Adipocyte (in vitro differentiated cells): ENCODE measurements at regions not wholly inside any gene's neighbourhood (a gene's known extent, or its start where the extent isn't known, plus 50 kb on each side); places are given as distances from the start of the nearest gene placed in this dataset.

ENCODE experiments used
- DNase-seq: peaks from one replicate; pipeline ENCODE4 v3.0.0-alpha.2; 2015; ENCODE audit warnings: low read depth
- H3K27me3 ChIP-seq: replicated peaks from 2 replicates; pipeline ENCODE4 v1.7.0; 2013; ENCODE audit warnings: mild to moderate bottlenecking, low read length, moderate library complexity; ENCODE audit not compliant: control insufficient read depth, insufficient read depth
- H3K36me3 ChIP-seq: 2 replicates; pipeline ENCODE4 v1.7.0; 2013; ENCODE audit warnings: low read length, mild to moderate bottlenecking, moderate library complexity; ENCODE audit not compliant: control insufficient read depth, insufficient read depth, severe bottlenecking
- H3K4me1 ChIP-seq: 2 replicates; pipeline ENCODE4 v1.7.0; 2013; ENCODE audit warnings: mild to moderate bottlenecking, low read length, moderate library complexity; ENCODE audit not compliant: control insufficient read depth, insufficient read depth
- H3K4me3 ChIP-seq: 2 replicates; pipeline ENCODE4 v1.7.0; 2013; ENCODE audit warnings: mild to moderate bottlenecking, low read length, moderate library complexity
- H3K9ac ChIP-seq: 2 replicates; pipeline ENCODE4 v1.7.0; 2013; ENCODE audit warnings: mild to moderate bottlenecking, low read length, moderate library complexity
- H3K9me3 ChIP-seq: 2 replicates; pipeline ENCODE4 v1.7.0; 2013; ENCODE audit warnings: mild to moderate bottlenecking, low read length, moderate library complexity; ENCODE audit not compliant: control insufficient read depth

- Histone ChIP-seq H3K36me3 (no peaks in the 10 kb centered on the region), H3K9me3 (no peaks in the 10 kb centered on the region), H3K27me3 (peaks cover 4% of the 10 kb centered on the region), H3K4me1 (no peaks in the 10 kb centered on the region), H3K4me3 (no peak overlapping the region), H3K9ac (no peak overlapping the region)
- no peak for DNase-seq
These were observed 462.5 kb upstream of the DAB1 start for GRCh38 chr1:57886376-57886775.

- H3K4me1 ChIP-seq: no peaks in the 10 kb centered on the region
- peaks cover 4% of the 10 kb centered on the region for H3K27me3 ChIP-seq
- DNase-seq: no peak
- no peak overlapping the region for H3K4me3 ChIP-seq
- H3K36me3 ChIP-seq: no peaks in the 10 kb centered on the region
- no peak overlapping the region for H3K9ac ChIP-seq
- H3K9me3 ChIP-seq: no peaks in the 10 kb centered on the region
These were observed 459.8 kb upstream of the DAB1 start for GRCh38 chr1:57883642-57883995.

- H3K9ac ChIP-seq: no peak overlapping the region
- H3K4me1 ChIP-seq: no peaks in the 10 kb centered on the region
These were observed 459.2 kb upstream of the DAB1 start for GRCh38 chr1:57882934-57883641.

GRCh38 chr1:57882072-57882471 lies 458.2 kb upstream of the DAB1 start:
- Histone ChIP-seq H3K36me3 (no peaks in the 10 kb centered on the region), H3K9me3 (no peaks in the 10 kb centered on the region), H3K27me3 (no peaks in the 10 kb centered on the region), H3K9ac (no peak overlapping the region), H3K4me3 (no peak overlapping the region), H3K4me1 (no peaks in the 10 kb centered on the region)
- DNase-seq: no peak

More at GRCh38 chr1:57882934-57883641, 459.2 kb upstream of the DAB1 start:
- H3K27me3 ChIP-seq: peaks cover 4% of the 10 kb centered on the region
- no peaks in the 10 kb centered on the region for H3K9me3 ChIP-seq
- no peak for DNase-seq
- H3K36me3 ChIP-seq: no peaks in the 10 kb centered on the region
- no peak overlapping the region for H3K4me3 ChIP-seq

GRCh38 chr1:57881639-57882038 lies 457.8 kb upstream of the DAB1 start:
- Histone ChIP-seq H3K27me3 (peaks cover 2% of the 10 kb centered on the region), H3K4me1 (no peaks in the 10 kb centered on the region), H3K36me3 (no peaks in the 10 kb centered on the region), H3K4me3 (no peak overlapping the region), H3K9me3 (no peaks in the 10 kb centered on the region), H3K9ac (no peak overlapping the region)
- no peak for DNase-seq

GRCh38 chr1:57879700-57880099 lies 455.8 kb upstream of the DAB1 start:
- no peak overlapping the region for H3K9ac ChIP-seq
- H3K4me3 ChIP-seq: no peak overlapping the region
- no peaks in the 10 kb centered on the region for H3K36me3 ChIP-seq
- no peaks in the 10 kb centered on the region for H3K4me1 ChIP-seq
- no peak for DNase-seq
- peaks cover 10% of the 10 kb centered on the region for H3K27me3 ChIP-seq
- no peaks in the 10 kb centered on the region for H3K9me3 ChIP-seq

GRCh38 chr1:57874418-57874877 lies 450.6 kb upstream of the DAB1 start:
- no peak for DNase-seq
- Histone ChIP-seq H3K4me3 (no peak overlapping the region), H3K36me3 (no peaks in the 10 kb centered on the region), H3K9me3 (no peaks in the 10 kb centered on the region), H3K4me1 (no peaks in the 10 kb centered on the region), H3K9ac (no peak overlapping the region), H3K27me3 (peaks cover 10% of the 10 kb centered on the region)

GRCh38 chr1:57872913-57873312 lies 449.1 kb upstream of the DAB1 start:
- peaks cover 10% of the 10 kb centered on the region for H3K27me3 ChIP-seq
- H3K36me3 ChIP-seq: no peaks in the 10 kb centered on the region
- DNase-seq: no peak
- no peaks in the 10 kb centered on the region for H3K4me1 ChIP-seq
- no peak overlapping the region for H3K9ac ChIP-seq
- no peaks in the 10 kb centered on the region for H3K9me3 ChIP-seq
- no peak overlapping the region for H3K4me3 ChIP-seq

- no peak overlapping the region for H3K4me3 ChIP-seq
- H3K36me3 ChIP-seq: no peaks in the 10 kb centered on the region
- H3K27me3 ChIP-seq: no peaks in the 10 kb centered on the region
- DNase-seq: no peak
- no peaks in the 10 kb centered on the region for H3K9me3 ChIP-seq
- H3K9ac ChIP-seq: no peak overlapping the region
- no peaks in the 10 kb centered on the region for H3K4me1 ChIP-seq
These were observed 445.0 kb upstream of the DAB1 start for GRCh38 chr1:57868908-57869307.

- no peak for DNase-seq
- Histone ChIP-seq H3K4me3 (no peak overlapping the region), H3K27me3 (no peaks in the 10 kb centered on the region), H3K4me1 (no peaks in the 10 kb centered on the region), H3K9ac (no peak overlapping the region), H3K9me3 (no peaks in the 10 kb centered on the region), H3K36me3 (no peaks in the 10 kb centered on the region)
These were observed 444.4 kb upstream of the DAB1 start for GRCh38 chr1:57868239-57868638.

GRCh38 chr1:57866998-57867397 lies 443.1 kb upstream of the DAB1 start:
- no peaks in the 10 kb centered on the region for H3K36me3 ChIP-seq
- no peaks in the 10 kb centered on the region for H3K9me3 ChIP-seq
- DNase-seq: no peak
- no peak overlapping the region for H3K4me3 ChIP-seq
- H3K4me1 ChIP-seq: no peaks in the 10 kb centered on the region
- H3K9ac ChIP-seq: no peak overlapping the region
- no peaks in the 10 kb centered on the region for H3K27me3 ChIP-seq
